ENCODE measurements at regions not wholly inside any gene's neighbourhood (a gene's known extent, or its start where the extent isn't known, plus 50 kb on each side); places are given as distances from the start of the nearest gene placed in this dataset.

- DNase-seq (ENCODE audit: low spot score) = no peak
- no peak for TF ChIP-seq CTCF (IDR thresholded peaks at IDR 0.05; ENCODE audit: extremely low read depth, missing control alignments)
Observed at GRCh38 chr6:63477422-63478040, 94.7 kb upstream of the LOC128125822 start.

GRCh38 chr6:63478734-63479133 is 93.5 kb upstream of the LOC128125822 start:
- DNase-seq (ENCODE audit: low spot score) = no peak
- TF ChIP-seq CTCF (IDR thresholded peaks at IDR 0.05; ENCODE audit: extremely low read depth, missing control alignments) = no peak

- no peak for TF ChIP-seq CTCF (IDR thresholded peaks at IDR 0.05; ENCODE audit: extremely low read depth, missing control alignments)
- DNase-seq (ENCODE audit: low spot score) = no peak
Observed at GRCh38 chr6:63486196-63486595, 86.1 kb upstream of the LOC128125822 start.

GRCh38 chr6:63487103-63487813 is 85.0 kb upstream of the LOC128125822 start:
- no peak for DNase-seq (ENCODE audit: low spot score)
- TF ChIP-seq CTCF (IDR thresholded peaks at IDR 0.05; ENCODE audit: extremely low read depth, missing control alignments) = no peak

GRCh38 chr6:63491119-63491518 is 81.2 kb upstream of the LOC128125822 start:
- TF ChIP-seq CTCF (IDR thresholded peaks at IDR 0.05; ENCODE audit: extremely low read depth, missing control alignments) = no peak
- no peak for DNase-seq (ENCODE audit: low spot score)

GRCh38 chr6:63492476-63492875 is 79.8 kb upstream of the LOC128125822 start:
- no peak for DNase-seq (ENCODE audit: low spot score)
- no peak for TF ChIP-seq CTCF (IDR thresholded peaks at IDR 0.05; ENCODE audit: extremely low read depth, missing control alignments)

GRCh38 chr6:63493557-63493956 is 78.7 kb upstream of the LOC128125822 start:
- no peak for TF ChIP-seq CTCF (IDR thresholded peaks at IDR 0.05; ENCODE audit: extremely low read depth, missing control alignments)
- DNase-seq (ENCODE audit: low spot score) = no peak
